Endothelial cell of umbilical vein (primary cell): ENCODE measurements at regions not wholly inside any gene's neighbourhood (a gene's known extent, or its start where the extent isn't known, plus 50 kb on each side); places are given as distances from the start of the nearest gene placed in this dataset.

Experiments used
- CTCF ChIP-seq, 2 donors: IDR thresholded peaks; 1 replicate in 1 of 2; 2 replicates in 1 of 2; pipeline ENCODE4 v1.5.1; 2011; ENCODE audit warnings: low read length in 2 of 2, mild to moderate bottlenecking in 2 of 2, moderate library complexity in 2 of 2, control low read depth in 1 of 2, inconsistent platforms in 1 of 2, low read depth in 1 of 2; ENCODE audit not compliant: insufficient read depth in 1 of 2; ENCODE audit errors: extremely low read depth in 1 of 2
- EZH2 ChIP-seq: IDR thresholded peaks from 2 replicates; pipeline ENCODE4 v1.6.1; 2012; ENCODE audit warnings: borderline replicate concordance, low read depth, mild to moderate bottlenecking, moderate library complexity, low read length, inconsistent platforms; ENCODE audit not compliant: severe bottlenecking
- FOS ChIP-seq: IDR thresholded peaks from 2 replicates; pipeline ENCODE4 v1.6.1; 2011; ENCODE audit warnings: mild to moderate bottlenecking, low read length, moderate library complexity, borderline replicate concordance; ENCODE audit not compliant: insufficient read depth
- JUN ChIP-seq: IDR thresholded peaks from 2 replicates; pipeline ENCODE4 v1.6.1; 2011; ENCODE audit warnings: borderline replicate concordance, low read depth; ENCODE audit not compliant: insufficient read length, insufficient read depth
- MAX ChIP-seq: IDR thresholded peaks from 2 replicates; pipeline ENCODE4 v1.6.1; 2011; ENCODE audit not compliant: insufficient read depth, insufficient read length
- MYC ChIP-seq: IDR thresholded peaks from one replicate; pipeline ENCODE4 v1.6.1; 2011; ENCODE audit warnings: mild to moderate bottlenecking, low read depth, low read length
- POLR2A ChIP-seq: IDR thresholded peaks from 2 replicates; pipeline ENCODE4 v1.6.1; 2012; ENCODE audit warnings: low read depth, mild to moderate bottlenecking, control low read depth, low read length
- POLR2AphosphoS5 ChIP-seq: IDR thresholded peaks from 2 replicates; pipeline ENCODE4 v1.6.1; 2012; ENCODE audit warnings: low read depth, mild to moderate bottlenecking, control low read depth, low read length, moderate library complexity; ENCODE audit not compliant: insufficient read depth

- TF ChIP-seq POLR2AphosphoS5 = peak; percentile 76
- no peak for TF ChIP-seq EZH2
- no peak for TF ChIP-seq CTCF (IDR thresholded peaks at IDR 0.05; ENCODE audit: extremely low read depth in 1 of 2, insufficient read depth in 1 of 2, low read depth in 1 of 2, low read length in 2 of 2)
- no peak for TF ChIP-seq MYC
- no peak for TF ChIP-seq POLR2A
- TF ChIP-seq MAX = no peak
- TF ChIP-seq FOS = peak; percentile 85
- peak; percentile 76 for TF ChIP-seq JUN
Observed at GRCh38 chr10:110446954-110447608, 50.6 kb upstream of the DUSP5 start.
